ENCODE measurements at regions not wholly inside any gene's neighbourhood (a gene's known extent, or its start where the extent isn't known, plus 50 kb on each side); places are given as distances from the start of the nearest gene placed in this dataset.

DNA sequence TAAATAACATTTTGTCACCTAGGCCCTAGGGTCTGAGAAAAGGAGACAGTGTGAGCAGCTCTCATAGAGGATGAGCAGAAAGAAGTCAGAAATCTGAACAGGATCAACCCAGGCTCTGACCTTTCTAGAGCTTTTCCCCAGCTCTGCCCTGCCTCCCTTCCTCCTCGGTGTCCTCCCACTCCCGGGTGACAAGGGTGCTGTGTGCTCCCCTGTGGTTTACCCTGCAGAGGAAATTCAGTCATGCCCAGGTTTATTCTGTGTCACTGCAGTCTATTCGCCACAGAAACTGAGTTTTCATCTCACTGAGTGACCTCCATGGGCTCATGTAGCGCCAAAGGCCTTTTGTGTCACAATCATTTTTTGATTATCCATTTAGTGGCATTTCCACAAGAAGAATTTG, 76.6 kb downstream of the IL12A start:
- Histone ChIP-seq H3K36me3 (ENCODE audit: insufficient read depth, low read length) (no peaks in the 10 kb centered on the region), H3K27ac (ENCODE audit: low read depth, low read length) (no peak overlapping the region), H3K4me3 (ENCODE audit: low read depth, low read length) (no peak overlapping the region), H3K4me1 (ENCODE audit: control insufficient read depth, insufficient read depth, low read length, unreplicated experiment) (no peaks in the 10 kb centered on the region), H2AFZ (ENCODE audit: low read length, unreplicated experiment) (no peak overlapping the region), H3K27me3 (ENCODE audit: insufficient read depth, low read length) (0 out of 2 replicates have a peak, but pooled peaks cover 5% of the 10 kb centered on the region), H3K79me2 (ENCODE audit: control insufficient read depth, insufficient read depth, low read length, unreplicated experiment) (no peaks in the 10 kb centered on the region)

DNA sequence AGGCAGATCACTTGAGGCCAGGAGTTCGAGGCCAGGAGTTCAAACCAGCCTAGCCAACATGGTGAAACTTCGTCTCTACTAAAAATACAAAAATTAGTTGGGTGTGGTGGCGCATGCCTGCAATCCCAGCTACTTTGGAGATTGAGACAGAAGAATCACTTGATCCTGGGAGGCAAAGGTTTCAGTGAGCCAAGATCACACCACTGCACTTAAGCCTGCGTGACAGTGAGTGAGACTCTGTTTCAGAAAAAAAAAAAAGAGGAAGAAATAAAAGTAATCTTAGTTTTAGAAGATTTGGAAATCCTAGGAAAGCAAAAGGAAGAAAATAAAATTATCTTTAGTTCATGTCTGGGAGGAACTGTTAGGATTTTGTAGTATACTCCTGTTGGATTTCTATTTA, 77.2 kb downstream of the IL12A start:
- no peak overlapping the region for H3K4me3 ChIP-seq (ENCODE audit: low read depth, low read length)
- H3K36me3 ChIP-seq (ENCODE audit: insufficient read depth, low read length), result no peaks in the 10 kb centered on the region
- 0 out of 2 replicates have a peak, but pooled peaks cover 10% of the 10 kb centered on the region for H3K27me3 ChIP-seq (ENCODE audit: insufficient read depth, low read length)
- H3K4me1 ChIP-seq (ENCODE audit: control insufficient read depth, insufficient read depth, low read length, unreplicated experiment), result no peaks in the 10 kb centered on the region
- H2AFZ ChIP-seq (ENCODE audit: low read length, unreplicated experiment), result no peak overlapping the region
- H3K27ac ChIP-seq (ENCODE audit: low read depth, low read length), result no peak overlapping the region
- H3K79me2 ChIP-seq (ENCODE audit: control insufficient read depth, insufficient read depth, low read length, unreplicated experiment), result no peaks in the 10 kb centered on the region

DNA sequence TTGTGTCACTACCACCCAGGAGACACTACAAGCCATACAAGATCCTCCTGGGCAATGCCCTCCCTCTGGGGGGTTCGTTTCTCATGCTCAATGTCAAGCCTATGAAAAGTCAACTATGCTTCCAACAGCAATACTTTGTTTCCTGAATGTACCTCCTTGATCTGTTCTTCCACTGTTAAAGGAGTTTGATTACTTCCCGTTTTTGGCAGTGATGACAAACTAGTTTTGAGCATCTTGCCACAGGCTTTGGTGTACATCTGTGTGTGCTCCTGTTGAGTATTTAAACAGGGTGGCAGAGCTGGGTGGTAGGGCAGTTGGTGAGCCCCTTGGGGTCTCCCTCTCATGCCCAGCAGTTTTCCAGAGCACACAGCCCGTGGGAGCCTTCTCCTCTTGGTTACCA, 81.4 kb downstream of the IL12A start:
- Histone ChIP-seq H3K27me3 (ENCODE audit: insufficient read depth, low read length) (peaks cover 11% of the 10 kb centered on the region; the same call in 1 of the 2 replicates), H2AFZ (ENCODE audit: low read length, unreplicated experiment) (no peak overlapping the region), H3K27ac (ENCODE audit: low read depth, low read length) (no peak overlapping the region)

DNA sequence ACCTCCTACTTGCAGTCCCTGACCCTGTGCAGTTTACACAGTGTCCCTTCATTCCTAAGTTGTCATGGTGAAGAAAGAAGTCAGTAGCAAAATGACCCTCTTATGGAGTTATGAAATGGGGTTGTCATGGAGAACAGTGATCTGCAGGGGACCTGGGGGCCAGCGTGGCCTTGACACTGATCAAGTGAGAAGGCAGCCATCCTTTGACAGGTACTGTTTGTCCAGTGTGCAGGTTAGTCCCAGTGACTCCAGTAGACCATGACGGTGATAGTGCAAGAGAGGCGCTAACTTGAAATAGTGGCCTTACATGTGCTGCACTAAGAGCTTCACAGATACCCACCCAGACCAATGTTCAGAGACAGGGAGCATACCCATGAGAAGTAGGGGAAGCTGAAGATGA, 87.9 kb downstream of the IL12A start:
- H3K27ac ChIP-seq (ENCODE audit: low read depth, low read length), result no peak overlapping the region
- H3K79me2 ChIP-seq (ENCODE audit: control insufficient read depth, insufficient read depth, low read length, unreplicated experiment), result no peaks in the 10 kb centered on the region
- H3K4me3 ChIP-seq (ENCODE audit: low read depth, low read length), result no peak overlapping the region

More for the DNA sequence above, 81.4 kb downstream of the IL12A start:
- Histone ChIP-seq H3K4me1 (ENCODE audit: control insufficient read depth, insufficient read depth, low read length, unreplicated experiment) (no peaks in the 10 kb centered on the region), H3K4me3 (ENCODE audit: low read depth, low read length) (no peak overlapping the region), H3K36me3 (ENCODE audit: insufficient read depth, low read length) (no peaks in the 10 kb centered on the region), H3K79me2 (ENCODE audit: control insufficient read depth, insufficient read depth, low read length, unreplicated experiment) (no peaks in the 10 kb centered on the region)

DNA sequence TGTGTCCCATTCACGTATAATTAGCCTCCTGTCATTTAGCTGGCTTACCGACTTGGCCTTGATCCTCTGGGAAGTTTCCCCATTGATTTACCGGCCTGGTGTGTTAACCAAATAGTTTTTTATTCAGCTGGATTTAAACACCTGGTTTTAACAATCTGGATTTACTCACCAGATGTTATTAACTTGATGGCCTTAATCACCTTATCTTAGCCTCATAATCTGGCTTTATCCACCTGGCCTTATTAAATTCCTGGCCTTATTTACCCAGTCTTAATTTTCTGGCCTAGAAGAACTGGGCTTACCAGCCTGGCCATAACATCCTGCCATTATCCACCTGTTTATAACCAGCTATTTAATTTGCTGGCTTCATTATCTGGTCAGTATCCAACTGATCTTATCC, 89.9 kb downstream of the IL12A start:
- Histone ChIP-seq H3K27ac (ENCODE audit: low read depth, low read length) (no peak overlapping the region), H3K4me3 (ENCODE audit: low read depth, low read length) (no peak overlapping the region), H3K27me3 (ENCODE audit: insufficient read depth, low read length) (no peaks in the 10 kb centered on the region), H3K4me1 (ENCODE audit: control insufficient read depth, insufficient read depth, low read length, unreplicated experiment) (no peaks in the 10 kb centered on the region), H3K36me3 (ENCODE audit: insufficient read depth, low read length) (no peaks in the 10 kb centered on the region), H3K79me2 (ENCODE audit: control insufficient read depth, insufficient read depth, low read length, unreplicated experiment) (no peaks in the 10 kb centered on the region), H2AFZ (ENCODE audit: low read length, unreplicated experiment) (no peak overlapping the region)

More for the DNA sequence above, 87.9 kb downstream of the IL12A start:
- Histone ChIP-seq H2AFZ (ENCODE audit: low read length, unreplicated experiment) (no peak overlapping the region), H3K4me1 (ENCODE audit: control insufficient read depth, insufficient read depth, low read length, unreplicated experiment) (no peaks in the 10 kb centered on the region), H3K27me3 (ENCODE audit: insufficient read depth, low read length) (no peaks in the 10 kb centered on the region), H3K36me3 (ENCODE audit: insufficient read depth, low read length) (no peaks in the 10 kb centered on the region)

DNA sequence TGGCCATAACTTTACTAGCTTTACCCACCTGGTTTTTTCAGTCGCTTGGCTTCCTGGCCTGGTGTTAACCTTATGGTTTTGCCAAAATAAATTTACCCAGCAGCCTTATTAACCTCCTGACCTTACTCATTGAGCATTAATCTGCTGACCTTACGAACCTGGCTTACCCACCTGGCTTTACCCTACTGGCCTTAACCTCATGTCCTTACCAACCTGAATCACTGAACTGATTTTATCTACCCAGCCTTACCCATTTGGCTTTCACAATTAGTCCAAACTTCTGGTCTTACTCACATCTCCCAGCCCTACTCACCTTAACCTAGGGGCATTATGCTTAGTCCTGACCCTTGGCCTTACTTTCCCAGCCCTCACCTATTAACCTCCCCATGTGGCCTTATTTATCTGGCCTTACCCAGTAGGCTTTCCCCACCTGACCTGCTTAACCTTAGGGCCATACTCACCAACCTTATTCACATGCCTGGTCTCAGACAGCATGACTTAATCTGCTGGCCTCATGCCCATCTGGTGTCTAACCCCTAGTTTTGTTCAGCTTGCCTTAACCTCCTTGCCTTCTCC, 93.4 kb downstream of the IL12A start:
- Histone ChIP-seq H3K27me3 (ENCODE audit: insufficient read depth, low read length) (no peaks in the 10 kb centered on the region), H3K4me1 (ENCODE audit: control insufficient read depth, insufficient read depth, low read length, unreplicated experiment) (no peaks in the 10 kb centered on the region), H3K36me3 (ENCODE audit: insufficient read depth, low read length) (no peaks in the 10 kb centered on the region), H2AFZ (ENCODE audit: low read length, unreplicated experiment) (no peak overlapping the region), H3K27ac (ENCODE audit: low read depth, low read length) (no peak overlapping the region), H3K4me3 (ENCODE audit: low read depth, low read length) (no peak overlapping the region), H3K79me2 (ENCODE audit: control insufficient read depth, insufficient read depth, low read length, unreplicated experiment) (no peaks in the 10 kb centered on the region)

DNA sequence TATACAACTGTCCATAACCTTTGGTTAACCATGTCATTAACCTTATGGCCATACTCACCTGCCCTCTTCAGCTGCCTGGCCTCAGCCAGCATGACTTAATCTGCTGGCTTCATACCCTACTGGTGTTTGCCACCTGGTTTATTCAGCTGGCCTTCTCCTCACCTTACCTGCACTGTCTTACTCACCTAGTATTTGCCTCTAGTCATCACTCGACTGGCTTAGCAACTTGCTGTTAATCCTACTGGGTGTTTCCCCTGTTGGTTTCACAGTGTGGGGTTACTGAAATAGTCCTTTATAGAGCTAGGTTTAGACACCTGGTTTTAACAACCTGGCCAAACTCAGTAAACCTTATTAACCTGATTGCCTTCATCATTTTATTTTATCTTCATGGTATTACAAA, 96.4 kb downstream of the IL12A start:
- Histone ChIP-seq H3K4me1 (ENCODE audit: control insufficient read depth, insufficient read depth, low read length, unreplicated experiment) (no peaks in the 10 kb centered on the region), H3K36me3 (ENCODE audit: insufficient read depth, low read length) (no peaks in the 10 kb centered on the region), H3K4me3 (ENCODE audit: low read depth, low read length) (no peak overlapping the region), H3K79me2 (ENCODE audit: control insufficient read depth, insufficient read depth, low read length, unreplicated experiment) (no peaks in the 10 kb centered on the region), H3K27ac (ENCODE audit: low read depth, low read length) (no peak overlapping the region), H2AFZ (ENCODE audit: low read length, unreplicated experiment) (no peak overlapping the region), H3K27me3 (ENCODE audit: insufficient read depth, low read length) (no peaks in the 10 kb centered on the region)

DNA sequence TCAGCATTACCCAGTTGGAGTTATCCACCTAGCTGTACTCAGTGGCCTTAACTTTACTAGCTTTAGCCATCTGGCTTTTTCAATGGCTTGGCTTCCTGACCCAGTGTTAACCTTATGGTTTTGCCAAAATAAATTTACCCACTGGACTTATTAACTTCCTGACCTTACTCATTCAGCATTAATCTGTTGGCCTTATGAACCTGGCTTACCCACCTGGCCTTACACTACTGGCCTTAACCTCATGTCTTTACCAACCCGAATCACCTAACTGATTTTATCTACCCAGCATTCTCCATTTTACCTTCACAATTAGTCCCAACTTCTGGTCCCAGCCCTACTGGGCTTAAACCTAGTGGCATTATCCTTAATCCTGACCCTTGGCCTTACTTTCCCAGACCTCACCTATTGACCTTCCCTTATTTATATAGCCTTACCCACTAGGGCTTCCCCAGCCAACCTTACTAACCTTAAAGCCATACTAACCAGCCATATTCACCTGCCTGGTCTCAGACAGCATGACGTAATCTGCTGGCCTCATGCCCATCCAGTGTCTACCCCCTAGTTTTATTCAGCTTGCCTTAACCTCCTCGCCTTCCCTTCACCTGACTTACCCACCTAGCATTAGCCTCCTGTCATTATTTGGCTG, 100.0 kb downstream of the IL12A start:
- H3K27me3 ChIP-seq (ENCODE audit: insufficient read depth, low read length), result no peaks in the 10 kb centered on the region
- no peaks in the 10 kb centered on the region for H3K4me1 ChIP-seq (ENCODE audit: control insufficient read depth, insufficient read depth, low read length, unreplicated experiment)
- H3K27ac ChIP-seq (ENCODE audit: low read depth, low read length), result no peak overlapping the region
- H2AFZ ChIP-seq (ENCODE audit: low read length, unreplicated experiment), result no peak overlapping the region
- no peak overlapping the region for H3K4me3 ChIP-seq (ENCODE audit: low read depth, low read length)
- no peaks in the 10 kb centered on the region for H3K36me3 ChIP-seq (ENCODE audit: insufficient read depth, low read length)
- H3K79me2 ChIP-seq (ENCODE audit: control insufficient read depth, insufficient read depth, low read length, unreplicated experiment), result no peaks in the 10 kb centered on the region

DNA sequence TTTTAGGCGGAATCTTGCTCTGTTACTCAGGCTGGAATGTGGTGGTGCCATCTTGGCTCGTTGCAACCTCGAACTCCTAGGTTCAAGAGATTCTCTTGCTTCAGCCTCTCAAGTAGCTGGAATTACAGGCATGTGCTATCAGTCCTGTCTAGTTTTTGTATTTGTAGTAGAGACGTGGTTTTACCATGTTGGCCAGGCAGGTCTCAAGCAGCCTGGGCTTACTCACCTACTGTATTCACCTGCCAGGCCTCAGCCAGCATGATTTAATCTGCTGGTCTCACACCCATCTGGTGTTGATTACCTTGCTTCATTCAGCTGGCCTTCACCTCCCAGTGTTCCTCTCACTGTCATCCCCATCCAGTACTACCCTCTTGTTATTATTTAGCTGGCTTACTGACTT, 102.0 kb downstream of the IL12A start:
- H3K27ac ChIP-seq (ENCODE audit: low read depth, low read length), result no peak overlapping the region
- no peak overlapping the region for H3K4me3 ChIP-seq (ENCODE audit: low read depth, low read length)
- H3K4me1 ChIP-seq (ENCODE audit: control insufficient read depth, insufficient read depth, low read length, unreplicated experiment), result no peaks in the 10 kb centered on the region
- H3K79me2 ChIP-seq (ENCODE audit: control insufficient read depth, insufficient read depth, low read length, unreplicated experiment), result no peaks in the 10 kb centered on the region
- no peak overlapping the region for H2AFZ ChIP-seq (ENCODE audit: low read length, unreplicated experiment)
- no peaks in the 10 kb centered on the region for H3K27me3 ChIP-seq (ENCODE audit: insufficient read depth, low read length)
- H3K36me3 ChIP-seq (ENCODE audit: insufficient read depth, low read length), result no peaks in the 10 kb centered on the region

DNA sequence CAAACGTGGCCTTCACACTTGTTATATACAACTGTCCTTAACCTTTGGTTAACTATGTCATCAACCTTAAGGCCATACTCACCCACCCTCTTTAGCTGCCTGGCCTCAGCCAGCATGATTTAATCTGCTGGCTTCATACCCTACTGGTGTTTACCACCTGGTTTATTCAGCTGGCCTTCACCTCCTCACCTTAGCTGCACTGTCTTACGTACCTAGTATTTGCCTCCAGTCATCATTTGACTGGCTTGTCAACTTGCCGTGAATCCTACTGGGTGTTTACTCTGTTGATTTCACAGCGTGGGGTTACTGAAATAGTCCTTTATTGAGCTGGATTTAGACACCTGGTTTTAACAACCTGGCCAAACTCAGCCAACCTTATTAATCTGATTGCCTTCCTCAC, 102.8 kb downstream of the IL12A start:
- Histone ChIP-seq H3K27ac (ENCODE audit: low read depth, low read length) (no peak overlapping the region), H2AFZ (ENCODE audit: low read length, unreplicated experiment) (no peak overlapping the region), H3K79me2 (ENCODE audit: control insufficient read depth, insufficient read depth, low read length, unreplicated experiment) (no peaks in the 10 kb centered on the region), H3K4me3 (ENCODE audit: low read depth, low read length) (no peak overlapping the region), H3K27me3 (ENCODE audit: insufficient read depth, low read length) (no peaks in the 10 kb centered on the region), H3K4me1 (ENCODE audit: control insufficient read depth, insufficient read depth, low read length, unreplicated experiment) (no peaks in the 10 kb centered on the region), H3K36me3 (ENCODE audit: insufficient read depth, low read length) (no peaks in the 10 kb centered on the region)

DNA sequence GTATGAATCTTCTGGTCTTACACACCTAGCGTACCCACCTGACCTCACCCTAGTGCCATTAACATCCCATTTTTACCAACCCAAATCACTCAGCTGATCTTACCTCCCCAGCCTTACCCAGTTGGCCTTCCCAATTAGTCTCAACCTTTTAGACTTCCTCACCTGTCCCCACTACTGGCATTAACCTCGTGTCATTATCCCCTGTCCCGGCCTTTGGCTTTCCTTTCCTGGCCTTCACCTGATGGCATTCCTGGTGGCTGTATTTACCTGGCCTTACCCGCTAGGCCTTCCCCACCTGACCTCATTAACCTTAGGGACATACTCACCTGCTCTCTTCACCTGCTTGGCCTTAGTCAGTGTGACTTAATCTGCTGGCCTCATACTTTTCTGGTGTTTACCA, 104.1 kb downstream of the IL12A start:
- no peaks in the 10 kb centered on the region for H3K4me1 ChIP-seq (ENCODE audit: control insufficient read depth, insufficient read depth, low read length, unreplicated experiment)
- no peak overlapping the region for H3K4me3 ChIP-seq (ENCODE audit: low read depth, low read length)
- H2AFZ ChIP-seq (ENCODE audit: low read length, unreplicated experiment), result no peak overlapping the region
- H3K27me3 ChIP-seq (ENCODE audit: insufficient read depth, low read length), result no peaks in the 10 kb centered on the region
- no peaks in the 10 kb centered on the region for H3K36me3 ChIP-seq (ENCODE audit: insufficient read depth, low read length)
- no peaks in the 10 kb centered on the region for H3K79me2 ChIP-seq (ENCODE audit: control insufficient read depth, insufficient read depth, low read length, unreplicated experiment)
- H3K27ac ChIP-seq (ENCODE audit: low read depth, low read length), result no peak overlapping the region

Data from ACC112 (cell line).